Activated CD4-positive, alpha-beta T cell treated with anti-CD3 and anti-CD28 coated beads, Interleukin-2, Interleukin-4, amounts not matched to agents 100 ng/mL and 50 ng/mL, durations not matched to agents 16 hours and 8 hours (primary cell): ENCODE measurements at regions not wholly inside any gene's neighbourhood (a gene's known extent, or its start where the extent isn't known, plus 50 kb on each side); places are given as distances from the start of the nearest gene placed in this dataset.

Experiments
- DNase-seq: peaks from one replicate; pipeline ENCODE4 v3.0.0-alpha.2; 2020; ENCODE audit warnings: low spot score

DNA sequence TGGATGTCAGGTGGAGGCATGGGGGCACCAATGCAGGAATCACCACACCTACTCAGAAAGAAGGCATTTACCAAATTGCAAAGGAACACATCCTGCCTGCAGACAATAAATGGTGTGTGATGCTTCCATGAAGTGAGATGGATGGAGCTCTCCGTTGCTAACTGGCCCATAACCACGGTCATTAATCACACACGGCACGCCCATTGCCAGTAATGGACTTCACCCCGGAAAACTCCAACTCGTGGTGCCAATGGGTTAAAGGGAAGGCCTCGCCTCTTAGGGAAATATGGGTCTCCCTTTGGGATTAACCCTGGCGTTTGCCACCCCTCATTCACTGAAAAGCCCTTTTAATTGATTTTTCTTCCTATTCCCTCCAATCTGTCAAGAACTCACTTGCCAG is 443.1 kb upstream of the DAB1 start:
- no peak for DNase-seq

GRCh38 chr1:57860931-57861565 is 437.2 kb upstream of the DAB1 start:
- DNase-seq: no peak

DNA sequence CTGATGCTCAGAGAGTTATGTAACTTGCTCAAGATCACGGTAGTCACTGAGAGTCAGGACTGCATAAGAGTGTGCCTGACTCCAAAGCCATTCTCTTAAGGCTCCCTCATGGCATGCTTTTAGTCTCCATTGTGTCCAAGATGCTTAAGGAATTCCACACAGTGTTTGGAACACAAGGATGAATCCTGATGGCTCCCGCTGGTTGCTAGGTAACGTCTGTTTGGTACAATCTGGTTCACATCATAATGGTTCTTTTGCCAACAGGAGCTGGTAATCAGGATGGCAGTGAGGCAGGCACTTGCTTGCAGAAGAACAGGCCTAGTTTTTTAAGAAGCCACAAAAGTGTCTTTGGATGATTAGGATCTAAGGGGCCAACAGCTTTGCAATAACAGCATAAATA is 436.5 kb upstream of the DAB1 start:
- no peak for DNase-seq

- no peak for DNase-seq
Measured at GRCh38 chr1:57858740-57859139, 434.9 kb upstream of the DAB1 start.

DNA sequence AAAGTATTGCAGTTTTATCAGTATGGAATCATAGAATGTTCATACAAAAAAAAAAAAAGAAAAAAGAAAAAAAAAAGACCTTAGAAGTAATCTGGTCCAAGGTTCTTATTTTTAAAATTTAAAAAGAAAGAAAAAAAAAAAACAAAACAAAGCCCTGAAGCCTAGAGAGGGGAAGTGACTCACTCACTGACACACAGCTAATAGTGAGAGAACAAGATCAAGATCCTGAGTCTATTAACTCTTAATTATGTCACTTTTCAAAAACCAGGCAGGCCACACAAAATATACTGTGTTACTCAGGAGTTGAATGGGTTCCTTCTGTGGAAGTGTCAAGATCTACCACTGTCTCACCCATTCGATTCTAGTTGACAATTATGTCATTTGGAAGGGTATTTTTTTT is 433.9 kb upstream of the DAB1 start:
- no peak for DNase-seq

DNA sequence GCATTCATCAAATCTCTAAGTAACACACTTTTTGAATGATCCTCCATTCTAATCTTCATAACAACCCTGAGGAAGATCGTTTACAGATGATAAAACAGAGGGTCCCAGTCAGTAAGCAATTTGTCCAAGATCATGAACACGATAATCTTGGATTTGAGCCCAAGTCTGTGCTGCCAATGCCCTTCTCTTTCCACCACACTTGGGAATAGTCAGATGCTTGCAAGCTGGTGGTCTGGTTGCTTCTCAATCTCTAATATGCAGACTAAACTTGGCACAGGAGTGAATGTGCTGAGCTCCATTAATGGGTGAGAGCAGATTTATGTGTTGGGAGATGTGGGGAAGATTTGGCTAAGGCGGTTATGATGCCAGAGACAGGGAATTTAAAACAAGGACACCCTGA is 430.6 kb upstream of the DAB1 start:
- no peak for DNase-seq

GRCh38 chr1:57850176-57850940 is 426.5 kb upstream of the DAB1 start:
- DNase-seq: no peak

DNA sequence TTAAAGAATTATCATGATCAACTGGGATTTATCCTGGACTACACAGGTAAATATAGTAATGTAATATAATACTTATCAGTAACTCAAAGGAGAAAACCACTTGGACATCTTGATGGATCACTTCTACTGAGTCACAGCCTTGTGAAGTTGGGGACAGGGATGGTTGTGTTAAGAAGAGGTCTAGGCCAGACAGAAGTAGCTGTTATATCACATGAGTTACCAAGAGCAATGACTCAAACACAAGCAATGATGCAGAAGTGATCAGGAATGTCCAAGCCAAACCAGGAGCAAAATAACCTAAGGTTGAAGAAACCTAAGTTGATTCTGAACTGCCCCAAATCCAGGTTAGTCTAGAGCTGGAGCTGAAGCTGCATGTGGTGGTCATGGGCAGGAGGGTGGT is 424.5 kb upstream of the DAB1 start:
- no peak for DNase-seq

- no peak for DNase-seq
Measured at GRCh38 chr1:57845041-57845440, 421.2 kb upstream of the DAB1 start.

DNA sequence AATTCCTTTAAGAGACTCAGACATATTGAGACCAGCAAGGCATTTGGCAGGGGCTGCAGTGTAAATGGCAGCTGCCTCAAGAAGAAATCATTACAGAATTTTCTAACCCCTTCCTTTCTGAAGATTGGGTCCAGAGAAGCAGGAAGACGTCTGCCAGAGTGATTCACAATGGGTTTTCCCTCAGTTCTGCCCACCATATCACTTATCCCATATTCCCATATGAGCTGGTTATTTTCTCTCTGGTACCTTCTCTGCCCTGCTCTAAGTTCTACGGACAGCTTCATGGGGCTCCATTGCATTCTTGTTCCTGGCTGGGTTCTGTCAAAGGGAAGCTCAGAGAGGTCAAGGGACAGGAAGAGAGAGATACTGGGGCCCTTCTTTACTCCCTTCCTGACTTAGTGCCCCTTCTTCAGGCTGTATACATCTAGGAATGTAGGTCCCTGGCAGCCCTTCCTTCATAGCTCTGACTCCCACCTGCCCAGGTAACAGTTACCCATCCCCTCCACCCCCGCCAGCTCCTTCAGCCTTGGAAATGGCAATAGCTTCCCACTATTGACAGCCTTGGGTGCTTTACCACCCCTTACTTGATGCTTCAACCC is 420.6 kb upstream of the DAB1 start:
- DNase-seq: no peak

DNA sequence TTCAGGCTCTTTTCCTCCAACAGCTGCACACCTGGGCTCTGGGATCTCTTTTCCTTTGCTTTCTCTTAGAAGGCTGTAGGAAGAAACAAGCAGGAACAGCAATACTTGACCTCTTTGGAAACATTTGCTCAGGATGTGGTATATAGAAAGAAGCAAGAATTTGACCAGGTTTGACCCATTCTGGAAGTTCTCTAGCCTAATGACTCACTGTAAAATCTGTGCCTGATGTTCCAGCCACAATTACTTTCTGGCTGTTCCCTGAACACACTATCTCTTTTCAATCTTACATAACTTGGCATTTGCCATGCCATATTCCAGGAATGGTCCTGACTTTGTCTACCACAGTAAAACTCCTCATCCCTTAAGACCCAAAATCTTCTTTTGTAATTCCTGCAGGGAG is 419.9 kb upstream of the DAB1 start:
- DNase-seq: no peak

- DNase-seq: no peak
Measured at GRCh38 chr1:57839526-57839925, 415.7 kb upstream of the DAB1 start.

DNA sequence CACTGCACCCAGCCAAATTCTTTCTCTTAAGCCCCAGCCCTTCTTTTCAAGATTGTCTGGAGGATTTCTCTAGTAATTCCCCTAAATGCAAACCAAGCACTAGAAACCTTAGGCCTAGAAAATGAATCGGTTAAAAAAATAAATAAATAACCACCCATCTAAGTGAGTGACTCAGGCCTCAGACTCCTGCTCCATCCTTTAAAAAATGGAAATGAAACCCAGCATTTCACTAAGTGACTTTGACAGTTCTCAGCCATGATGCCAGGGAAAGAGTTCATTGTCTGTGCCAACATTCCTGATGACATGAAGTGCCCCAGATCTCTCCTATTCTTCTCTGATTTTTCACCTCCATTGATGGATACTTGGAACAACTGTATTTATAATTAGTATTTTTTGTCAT is 415.2 kb upstream of the DAB1 start:
- DNase-seq: no peak

DNA sequence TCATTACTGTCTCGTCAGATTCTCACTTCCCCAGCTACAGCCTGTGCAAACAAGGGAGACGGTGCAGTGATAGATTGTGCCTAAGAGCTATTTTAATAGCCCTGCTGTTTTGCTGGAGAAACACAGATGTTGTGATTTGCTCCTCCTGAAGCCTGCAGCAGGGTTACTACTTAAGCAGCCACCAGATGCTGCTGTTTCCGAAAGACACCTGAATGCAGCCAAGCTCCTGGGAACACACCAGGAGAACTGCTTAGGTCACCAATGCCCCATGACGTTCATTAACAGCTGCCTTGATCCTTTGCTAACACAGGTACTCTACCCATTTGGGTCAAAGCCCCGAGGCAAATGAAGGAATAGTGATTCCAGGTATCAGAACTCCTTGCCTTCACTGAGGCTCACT is 411.8 kb upstream of the DAB1 start:
- no peak for DNase-seq

GRCh38 chr1:57833296-57833695 is 409.4 kb upstream of the DAB1 start:
- DNase-seq: no peak

GRCh38 chr1:57832612-57833011 is 408.8 kb upstream of the DAB1 start:
- DNase-seq: no peak

GRCh38 chr1:57831624-57832023 is 407.8 kb upstream of the DAB1 start:
- no peak for DNase-seq

DNA sequence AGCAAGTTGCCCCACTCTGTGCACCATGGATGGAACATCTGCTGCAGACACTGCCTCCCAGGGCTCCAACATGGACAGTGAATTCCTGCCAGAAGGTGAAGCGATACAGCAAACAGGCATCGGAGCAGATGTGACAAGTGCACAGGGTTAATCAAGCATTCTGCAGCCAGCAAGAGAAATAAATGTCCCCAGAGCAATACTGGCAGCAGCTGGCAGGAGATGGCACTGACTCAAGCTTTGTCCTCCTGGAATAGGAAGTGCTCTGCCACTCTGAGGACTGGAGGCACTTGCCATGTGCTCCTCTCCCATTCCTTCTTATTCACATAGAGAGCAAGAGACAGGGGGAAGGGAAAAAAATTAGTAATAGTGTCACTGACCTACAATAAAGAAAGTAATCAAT is 402.7 kb upstream of the DAB1 start:
- no peak for DNase-seq

GRCh38 chr1:57824535-57824934 is 400.7 kb upstream of the DAB1 start:
- no peak for DNase-seq

DNA sequence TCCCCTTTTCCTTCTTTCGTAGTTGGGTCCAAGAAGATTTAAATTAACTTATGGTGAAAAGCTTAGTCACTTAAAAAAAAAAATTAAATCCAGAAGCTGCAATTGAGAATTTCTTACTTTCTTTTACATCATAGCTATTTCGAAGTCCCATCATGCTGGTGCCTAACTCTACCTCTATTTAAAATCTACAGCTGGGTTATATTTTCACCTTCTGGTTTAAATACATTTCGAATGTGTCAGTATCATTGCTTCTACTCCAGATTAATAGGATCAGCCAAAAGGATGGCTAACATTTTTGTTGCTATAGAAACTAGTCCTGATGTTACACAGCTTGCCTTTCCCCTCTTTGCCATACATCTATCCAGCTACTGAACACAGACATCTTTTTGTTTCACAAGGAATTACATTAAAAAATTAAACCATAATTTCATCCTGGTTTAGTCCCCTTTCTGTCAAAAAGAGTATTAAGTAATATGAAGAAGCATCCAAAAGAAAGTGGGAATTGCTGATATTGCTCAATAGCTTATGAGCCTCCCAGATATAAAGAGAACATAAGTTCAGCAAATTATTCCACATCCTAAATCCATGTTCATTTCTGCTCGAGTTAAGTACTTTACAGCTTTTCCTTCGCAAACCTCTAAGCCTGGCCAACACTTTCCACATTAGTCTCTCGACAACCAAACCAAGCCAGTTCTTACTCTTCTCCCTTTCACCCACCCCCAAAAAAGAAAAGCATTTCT is 396.7 kb upstream of the DAB1 start:
- DNase-seq: no peak

GRCh38 chr1:57819893-57820292 is 396.0 kb upstream of the DAB1 start:
- DNase-seq: no peak

- DNase-seq: no peak
Measured at GRCh38 chr1:57803586-57803985, 379.7 kb upstream of the DAB1 start.

DNA sequence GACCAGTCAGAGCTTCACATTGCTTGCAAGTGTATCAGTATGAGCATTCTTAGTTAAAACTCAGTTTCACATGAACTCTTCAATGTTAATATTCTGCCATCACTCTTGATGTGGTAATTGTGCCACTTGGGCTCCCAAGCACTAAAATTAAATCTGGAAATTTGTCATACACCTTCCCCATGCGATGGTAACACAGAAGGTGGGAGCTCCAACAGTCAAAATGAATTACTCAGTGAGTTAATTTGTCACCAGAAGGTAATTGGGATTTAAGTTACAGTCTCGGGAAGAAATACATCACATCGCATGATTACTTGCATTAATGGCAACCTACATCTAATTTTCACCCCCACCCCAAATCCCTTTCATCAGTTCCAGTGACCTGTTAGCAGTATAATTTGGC is 376.5 kb upstream of the DAB1 start:
- DNase-seq: no peak
